Skeletal muscle satellite cell (primary cell): ENCODE measurements at regions not wholly inside any gene's neighbourhood (a gene's known extent, or its start where the extent isn't known, plus 50 kb on each side); places are given as distances from the start of the nearest gene placed in this dataset.

Experiments
- H3K27me3 ChIP-seq: 2 replicates; pipeline ENCODE4 v1.7.0; 2013; ENCODE audit warnings: low read length; ENCODE audit not compliant: control insufficient read depth, insufficient read depth
- H3K36me3 ChIP-seq: 2 replicates; pipeline ENCODE4 v1.7.0; 2013; ENCODE audit warnings: mild to moderate bottlenecking, control low read depth, low read length; ENCODE audit not compliant: insufficient read depth
- H3K4me1 ChIP-seq: 2 replicates; pipeline ENCODE4 v1.7.0; 2013; ENCODE audit warnings: low read length; ENCODE audit not compliant: control insufficient read depth, insufficient read depth
- H3K4me2 ChIP-seq: 2 replicates; pipeline ENCODE4 v1.7.0; 2013; ENCODE audit warnings: mild to moderate bottlenecking, low read length
- H3K4me3 ChIP-seq: 2 replicates; pipeline ENCODE4 v1.7.0; 2013; ENCODE audit warnings: low read length
- H3K9ac ChIP-seq: 2 replicates; pipeline ENCODE4 v1.7.0; 2013; ENCODE audit warnings: mild to moderate bottlenecking, low read depth, low read length, moderate library complexity
- H3K9me3 ChIP-seq: replicated peaks from 2 replicates; pipeline ENCODE4 v1.7.0; 2013; ENCODE audit warnings: mild to moderate bottlenecking, control low read depth, low read length

DNA sequence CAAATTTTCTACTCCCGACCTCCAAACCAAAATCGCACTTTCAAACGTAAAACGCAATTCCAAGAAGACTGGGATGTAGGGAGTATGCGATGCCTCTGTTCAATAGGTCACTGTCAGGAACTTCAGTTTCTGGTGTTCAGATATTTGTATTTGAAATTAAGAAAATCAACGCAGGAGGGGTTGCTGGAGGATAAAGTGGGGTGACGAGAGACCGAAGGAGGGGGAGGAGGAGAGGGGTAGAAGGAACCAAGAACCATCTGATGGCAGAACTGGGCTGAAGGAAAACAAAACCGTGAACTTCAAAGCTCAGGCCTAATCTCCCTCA is 293.8 kb upstream of the NFE2L3 start:
- H3K27me3 ChIP-seq = peaks cover 3% of the 10 kb centered on the region
- no peak overlapping the region for H3K4me3 ChIP-seq
- H3K36me3 ChIP-seq = no peaks in the 10 kb centered on the region
- peaks cover 22% of the 10 kb centered on the region for H3K4me1 ChIP-seq
- H3K4me2 ChIP-seq = peak overlapping the region; percentile 92
- no peaks in the 10 kb centered on the region for H3K9me3 ChIP-seq
- H3K9ac ChIP-seq = no peak overlapping the region

DNA sequence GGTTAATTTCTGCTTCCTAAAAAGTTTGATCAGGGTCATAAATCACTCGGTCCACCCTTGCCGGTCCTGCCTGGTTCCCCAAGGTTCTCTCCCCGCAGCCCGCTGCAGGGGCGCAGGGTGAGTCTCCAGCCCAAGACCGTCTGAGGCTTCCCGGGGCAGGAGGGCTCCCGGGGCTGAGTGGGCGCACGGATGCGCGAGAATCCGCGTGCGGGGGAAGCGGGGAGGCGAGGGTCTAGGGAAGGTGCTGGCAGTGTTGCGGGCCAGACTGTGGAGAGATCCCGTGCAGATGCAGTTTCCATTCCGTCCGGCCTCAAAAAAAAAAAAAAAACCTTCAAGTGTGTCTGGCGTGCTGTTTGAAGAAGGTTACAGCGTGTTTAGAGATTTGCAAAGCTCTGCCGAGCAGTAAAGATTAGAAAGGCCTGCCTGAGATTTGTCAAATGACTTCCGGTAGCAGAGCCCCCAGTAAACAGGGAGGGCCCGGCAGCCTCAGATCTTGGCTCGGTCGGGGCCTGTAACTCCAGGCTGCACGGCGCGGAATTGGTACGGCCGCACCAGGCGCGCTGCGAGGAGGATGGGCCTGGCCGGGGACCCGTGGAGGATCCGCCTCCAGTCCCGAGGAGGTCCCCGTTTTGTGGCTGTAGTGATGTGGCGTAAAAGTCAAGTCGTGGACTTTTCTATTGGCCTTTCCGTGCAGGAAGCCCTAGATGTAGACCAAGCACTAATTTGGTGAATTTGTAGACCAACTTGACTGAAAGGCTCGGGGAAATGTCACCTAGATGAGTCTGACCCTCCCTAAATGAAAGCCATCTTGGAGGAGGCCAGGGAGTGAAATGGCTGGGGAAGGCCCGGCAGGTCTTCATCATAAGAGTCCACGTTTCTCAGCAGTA is 293.2 kb upstream of the NFE2L3 start:
- peaks cover 22% of the 10 kb centered on the region for H3K4me1 ChIP-seq
- H3K9ac ChIP-seq = no peak overlapping the region
- H3K27me3 ChIP-seq = peaks cover 9% of the 10 kb centered on the region
- no peaks in the 10 kb centered on the region for H3K9me3 ChIP-seq
- H3K4me3 ChIP-seq = no peak overlapping the region
- H3K36me3 ChIP-seq = no peaks in the 10 kb centered on the region
- no peak overlapping the region for H3K4me2 ChIP-seq

DNA sequence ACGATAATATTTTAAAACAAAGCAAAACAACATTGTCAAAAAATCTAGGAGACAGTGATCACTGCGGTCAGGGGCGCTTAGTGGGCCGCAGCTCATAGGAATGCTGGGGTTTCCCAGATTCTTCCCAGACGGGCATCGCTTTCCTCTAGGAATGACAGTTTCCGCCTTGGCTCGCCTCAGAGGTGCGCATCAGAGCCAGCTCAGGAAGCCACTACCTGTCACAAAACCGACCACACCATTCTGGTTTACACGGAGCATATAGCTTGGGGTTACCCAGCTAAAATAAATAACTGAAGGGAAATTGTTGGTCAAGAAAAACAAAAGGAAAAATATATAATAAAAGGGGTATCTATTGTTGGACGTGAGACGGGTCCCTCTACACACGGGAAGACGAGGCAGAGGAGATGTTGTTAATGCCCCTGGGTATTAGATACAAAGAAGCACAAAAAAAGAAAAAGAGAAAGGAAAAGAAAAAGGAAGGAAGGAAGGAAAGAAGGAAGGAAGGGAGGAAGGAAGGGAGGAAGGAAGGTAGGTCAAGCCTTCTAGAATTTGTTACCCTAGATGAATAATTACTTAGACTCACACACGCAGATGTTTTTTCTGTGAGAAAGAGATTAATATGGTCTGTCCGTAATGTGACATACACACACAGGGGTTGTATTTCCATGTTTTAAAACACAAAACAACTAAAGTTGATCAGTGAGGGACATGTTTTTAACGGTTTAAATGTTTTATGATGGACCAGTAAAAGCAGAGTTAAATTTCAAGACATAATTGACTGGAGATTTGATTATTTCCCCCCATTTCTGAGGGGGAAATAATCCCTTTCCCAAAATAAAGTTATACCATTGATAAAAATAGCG is 292.4 kb upstream of the NFE2L3 start:
- Histone ChIP-seq H3K9ac (no peak overlapping the region), H3K36me3 (no peaks in the 10 kb centered on the region), H3K27me3 (peaks cover 18% of the 10 kb centered on the region), H3K4me3 (no peak overlapping the region), H3K4me1 (peaks cover 22% of the 10 kb centered on the region), H3K4me2 (no peak overlapping the region), H3K9me3 (no peaks in the 10 kb centered on the region)

DNA sequence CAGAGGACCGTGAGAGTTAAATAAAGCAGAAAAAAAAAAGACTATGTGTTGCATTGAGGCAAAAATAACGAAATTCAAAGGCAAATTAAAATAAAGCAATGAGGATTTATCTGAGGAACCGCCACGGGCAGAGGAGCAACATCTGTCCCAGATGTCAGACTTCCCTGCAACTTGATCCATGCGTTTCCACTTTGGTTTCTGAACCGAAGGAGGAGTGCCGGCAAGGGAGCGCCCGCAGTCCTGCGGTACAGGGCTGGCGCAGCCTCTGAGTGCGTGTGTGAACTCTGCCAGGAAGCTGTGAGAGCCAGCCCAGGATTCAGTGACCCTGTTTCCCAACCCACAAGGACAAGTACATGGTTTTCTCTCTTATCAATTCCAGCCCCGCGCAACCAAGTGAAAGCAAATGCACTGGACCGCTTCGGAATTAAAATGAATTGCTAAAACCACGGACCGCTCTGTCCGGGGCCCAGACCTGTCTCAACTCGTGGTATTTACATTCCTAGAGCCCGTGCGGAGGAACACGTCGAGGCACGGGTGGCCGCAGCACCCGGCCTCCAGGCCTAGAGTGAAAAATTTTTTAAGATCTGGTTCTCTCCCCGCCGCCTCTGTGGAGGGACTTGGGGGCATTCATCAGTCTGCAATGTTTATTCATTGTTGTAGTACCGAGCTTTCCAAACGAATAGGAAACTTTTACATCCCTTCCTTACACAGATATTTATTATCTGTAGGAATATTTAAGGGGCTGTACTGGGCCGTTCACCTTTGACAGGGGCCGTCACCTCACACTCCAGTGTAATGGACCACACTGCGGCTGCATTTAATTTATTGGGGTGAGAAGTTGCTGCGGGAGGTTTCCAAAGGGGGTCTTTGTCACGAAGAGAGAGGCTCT is 291.5 kb upstream of the NFE2L3 start:
- no peak overlapping the region for H3K4me2 ChIP-seq
- no peak overlapping the region for H3K4me3 ChIP-seq
- H3K9ac ChIP-seq = no peak overlapping the region
- H3K9me3 ChIP-seq = no peaks in the 10 kb centered on the region
- H3K4me1 ChIP-seq = peaks cover 20% of the 10 kb centered on the region
- no peaks in the 10 kb centered on the region for H3K36me3 ChIP-seq
- peaks cover 27% of the 10 kb centered on the region for H3K27me3 ChIP-seq

DNA sequence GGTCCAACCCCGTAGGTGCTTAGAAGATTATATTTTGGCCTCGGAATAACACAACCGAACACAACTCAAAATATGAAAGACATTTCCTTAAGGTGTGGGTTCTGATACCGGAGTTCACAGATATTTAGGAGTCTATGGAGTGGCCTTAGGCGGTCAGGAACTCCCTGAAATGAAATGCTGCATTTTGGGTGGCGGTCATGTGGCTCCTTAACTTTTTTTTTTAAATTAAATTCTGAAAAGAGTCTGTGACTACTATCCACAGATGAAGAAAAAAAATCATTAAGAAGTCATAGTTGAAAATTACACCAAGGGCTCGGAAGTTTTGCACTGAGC is 290.9 kb upstream of the NFE2L3 start:
- H3K4me3 ChIP-seq = no peak overlapping the region
- no peak overlapping the region for H3K9ac ChIP-seq
- no peaks in the 10 kb centered on the region for H3K36me3 ChIP-seq
- no peaks in the 10 kb centered on the region for H3K9me3 ChIP-seq
- peaks cover 33% of the 10 kb centered on the region for H3K27me3 ChIP-seq
- H3K4me1 ChIP-seq = peaks cover 17% of the 10 kb centered on the region
- H3K4me2 ChIP-seq = peak overlapping the region; percentile 87

DNA sequence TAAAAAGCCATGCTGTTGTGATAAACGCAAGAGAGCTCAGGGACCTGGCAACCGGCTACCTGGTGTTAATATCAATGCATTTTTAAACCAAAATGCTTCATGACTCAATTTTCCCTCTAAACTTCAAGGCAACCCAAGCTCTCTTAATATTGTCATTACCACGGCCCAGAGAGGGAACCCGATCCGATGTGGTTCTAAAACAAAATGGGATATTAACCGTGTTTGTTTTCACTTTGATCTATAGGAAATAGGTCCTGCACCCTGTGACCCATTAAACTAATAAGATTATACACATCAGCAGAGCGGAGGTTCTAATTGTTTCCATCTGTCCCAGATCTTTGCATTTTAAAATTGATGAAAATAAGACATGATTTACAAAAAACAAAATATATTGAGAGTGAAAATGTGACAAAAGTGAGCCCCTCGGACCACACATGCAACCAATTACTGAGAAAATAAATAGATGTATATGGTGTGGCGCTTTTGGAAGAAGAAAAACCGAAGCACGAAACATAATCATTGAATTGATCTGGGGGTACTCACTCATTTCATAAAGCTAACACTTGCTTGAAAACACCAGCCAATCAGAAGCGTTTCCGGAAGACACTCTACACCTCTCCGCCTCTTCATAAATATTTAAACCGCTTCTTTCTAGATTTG is 290.3 kb upstream of the NFE2L3 start:
- Histone ChIP-seq H3K9ac (peak overlapping the region; percentile 55), H3K9me3 (no peaks in the 10 kb centered on the region), H3K27me3 (peaks cover 38% of the 10 kb centered on the region)

DNA sequence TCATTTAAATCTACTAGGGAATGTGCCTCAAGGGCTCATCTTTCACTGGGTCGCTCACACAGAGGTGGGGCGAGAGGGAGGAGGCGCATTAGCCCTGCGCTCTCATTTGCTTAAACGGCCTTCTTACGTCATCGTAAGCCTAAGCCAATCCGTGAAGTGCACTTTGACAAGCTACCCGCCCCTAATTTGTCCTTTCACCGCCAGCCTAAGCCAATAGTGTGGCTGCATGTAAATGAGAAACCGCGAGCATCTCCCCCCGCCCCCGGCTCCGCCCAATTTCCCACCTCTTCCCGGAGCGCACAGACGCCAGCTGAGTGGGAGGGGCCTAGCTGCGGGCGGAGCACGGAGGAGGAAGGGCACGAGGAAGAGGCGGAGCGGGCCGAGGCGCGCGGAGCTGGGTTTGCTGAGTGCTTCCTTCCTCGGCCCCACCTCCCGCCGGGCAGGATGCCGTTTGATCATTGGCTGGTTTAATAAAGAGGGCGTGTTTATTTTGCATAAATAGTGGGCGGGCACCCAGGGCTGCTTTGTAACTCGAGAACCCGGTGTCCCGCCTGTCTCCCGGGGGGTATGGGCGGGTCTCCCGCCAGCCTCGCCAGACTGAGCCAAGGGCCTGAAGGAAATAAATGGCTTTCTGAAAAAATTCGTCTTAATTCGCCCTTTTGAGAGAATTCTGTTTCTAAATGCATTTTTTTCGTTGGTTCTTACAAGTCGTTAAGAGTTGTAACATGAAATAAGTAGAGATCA is 289.6 kb upstream of the NFE2L3 start:
- peak overlapping the region; percentile 55 for H3K9ac ChIP-seq
- H3K9me3 ChIP-seq = no peaks in the 10 kb centered on the region
- H3K27me3 ChIP-seq = peaks cover 46% of the 10 kb centered on the region
- peaks cover 11% of the 10 kb centered on the region for H3K4me1 ChIP-seq
- peak overlapping the region; percentile 87 for H3K4me2 ChIP-seq
- no peaks in the 10 kb centered on the region for H3K36me3 ChIP-seq
- peak overlapping the region; percentile 64 for H3K4me3 ChIP-seq

More for the DNA sequence above, 290.3 kb upstream of the NFE2L3 start:
- H3K4me3 ChIP-seq = peak overlapping the region; percentile 64
- peaks cover 15% of the 10 kb centered on the region for H3K4me1 ChIP-seq
- peak overlapping the region; percentile 87 for H3K4me2 ChIP-seq
- H3K36me3 ChIP-seq = no peaks in the 10 kb centered on the region

DNA sequence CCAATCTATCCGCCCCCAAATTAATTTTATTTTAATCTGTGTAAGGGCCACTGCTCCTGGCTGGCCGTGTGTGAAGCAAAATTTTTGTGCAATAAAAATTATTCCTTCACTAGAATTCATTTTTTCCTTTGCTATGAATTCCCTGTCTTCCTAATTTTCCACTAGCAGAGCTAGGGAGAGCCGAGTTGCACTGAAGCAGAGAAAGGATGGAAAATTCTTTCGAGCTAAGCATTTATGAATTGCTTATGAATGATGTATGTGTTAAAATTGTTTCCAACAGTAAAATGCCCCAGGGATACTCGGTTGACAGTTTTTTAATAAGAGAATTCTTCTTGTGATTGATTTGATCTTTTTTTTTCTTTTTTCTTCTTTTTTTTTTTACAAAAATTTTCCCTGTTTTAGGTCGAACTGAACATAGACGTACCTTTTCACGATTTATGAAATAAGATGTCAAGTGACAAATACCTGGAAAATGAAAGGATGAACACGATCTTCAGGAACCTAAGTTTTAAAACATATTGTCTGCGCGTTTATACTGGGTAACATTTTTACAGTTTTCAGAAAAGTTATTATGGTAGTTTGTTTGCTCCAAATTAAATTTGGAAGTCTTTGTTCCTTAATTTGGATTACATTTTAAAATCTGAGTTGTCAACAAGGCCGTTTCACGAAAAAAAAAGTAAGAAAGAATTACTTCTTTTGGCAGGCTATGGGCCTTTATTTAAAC is 288.8 kb upstream of the NFE2L3 start:
- Histone ChIP-seq H3K4me2 (peak overlapping the region; percentile 71), H3K27me3 (peaks cover 53% of the 10 kb centered on the region), H3K9me3 (no peaks in the 10 kb centered on the region), H3K4me1 (peaks cover 5% of the 10 kb centered on the region), H3K9ac (no peak overlapping the region), H3K4me3 (peak overlapping the region; percentile 49), H3K36me3 (no peaks in the 10 kb centered on the region)

DNA sequence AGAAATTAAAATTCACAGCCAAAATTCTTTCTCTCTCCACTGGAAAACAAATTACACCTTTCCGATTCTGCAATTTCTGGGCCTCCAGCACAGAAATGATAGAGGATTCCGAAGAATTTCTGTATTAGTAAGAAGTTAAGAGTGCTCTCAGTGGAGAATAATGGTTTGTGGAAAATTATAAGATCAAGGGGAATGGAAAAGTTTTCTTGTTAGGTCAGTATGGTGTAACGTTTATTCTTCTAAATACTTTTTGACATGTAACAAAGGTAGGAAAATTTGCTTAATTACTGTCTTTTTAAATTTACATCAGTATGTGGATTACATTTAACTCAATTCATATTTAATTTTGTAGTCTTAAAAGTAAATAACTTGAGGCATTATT is 288.3 kb upstream of the NFE2L3 start:
- H3K9me3 ChIP-seq = no peaks in the 10 kb centered on the region
- H3K4me1 ChIP-seq = peaks cover 5% of the 10 kb centered on the region
- no peaks in the 10 kb centered on the region for H3K36me3 ChIP-seq
- no peak overlapping the region for H3K4me2 ChIP-seq
- H3K27me3 ChIP-seq = peaks cover 58% of the 10 kb centered on the region
- H3K9ac ChIP-seq = no peak overlapping the region
- H3K4me3 ChIP-seq = no peak overlapping the region

DNA sequence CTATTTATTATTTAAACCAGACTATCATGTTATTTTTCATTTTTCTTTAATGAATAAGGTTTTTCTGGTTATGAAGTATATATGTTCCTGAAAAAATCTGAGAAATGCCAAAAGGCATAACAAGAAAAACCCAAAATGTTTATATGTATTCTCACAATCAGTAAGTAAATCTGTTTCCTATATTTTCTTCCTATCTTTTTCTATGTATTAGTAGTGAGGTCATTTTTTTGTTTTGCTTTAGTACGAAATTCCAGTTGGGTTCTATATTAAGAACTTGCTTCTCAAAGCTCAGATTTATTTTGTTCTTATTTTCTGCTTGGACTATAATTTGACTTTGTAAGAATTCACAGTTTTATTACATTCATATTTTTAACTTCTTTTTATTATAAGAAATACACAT is 287.5 kb upstream of the NFE2L3 start:
- Histone ChIP-seq H3K9me3 (no peaks in the 10 kb centered on the region), H3K9ac (no peak overlapping the region), H3K4me3 (no peak overlapping the region), H3K27me3 (peaks cover 66% of the 10 kb centered on the region), H3K36me3 (no peaks in the 10 kb centered on the region), H3K4me2 (no peak overlapping the region), H3K4me1 (peaks cover 5% of the 10 kb centered on the region)
